GM12892 (cell line): ENCODE measurements at regions not wholly inside any gene's neighbourhood (a gene's known extent, or its start where the extent isn't known, plus 50 kb on each side); places are given as distances from the start of the nearest gene placed in this dataset.

Experiments
- POLR2A ChIP-seq: IDR thresholded peaks from 2 replicates; pipeline ENCODE4 v1.6.1; 2011; ENCODE audit warnings: low read depth, low read length, control low read depth
- POLR2AphosphoS5 ChIP-seq: IDR thresholded peaks from 2 replicates; pipeline ENCODE4 v1.6.1; 2011; ENCODE audit warnings: low read depth, low read length, control low read depth
- TAF1 ChIP-seq: IDR thresholded peaks from 2 replicates; pipeline ENCODE4 v1.6.1; 2011; ENCODE audit warnings: low read depth, mild to moderate bottlenecking, control low read depth, low read length, borderline replicate concordance

GRCh38 chr2:40751981-40752380 is 300.1 kb upstream of the SLC8A1 start:
- TF ChIP-seq POLR2A (no peak), TAF1 (no peak), POLR2AphosphoS5 (no peak)
